HG03342 (cell line): ENCODE measurements at regions not wholly inside any gene's neighbourhood (a gene's known extent, or its start where the extent isn't known, plus 50 kb on each side); places are given as distances from the start of the nearest gene placed in this dataset.
A peak's percentile ranks its signal among the peaks of the same experiment; 100 is the strongest.
"Not testable (repeated sequence)": the region's sequence is repeated elsewhere in the genome, so short reads cannot be mapped to it uniquely, and the experiment has no call there.

Source experiments
- ATAC-seq: cut with Tn5 transposase; IDR thresholded peaks from one replicate; pipeline ENCODE4 v1.9.1; 2021; ENCODE audit warnings: mild to moderate bottlenecking, moderate library complexity; ENCODE audit not compliant: unreplicated experiment

- not testable (repeated sequence) for ATAC-seq
Measured at GRCh38 chr12:107517816-107518215, 167.8 kb upstream of the PWP1 start.

DNA sequence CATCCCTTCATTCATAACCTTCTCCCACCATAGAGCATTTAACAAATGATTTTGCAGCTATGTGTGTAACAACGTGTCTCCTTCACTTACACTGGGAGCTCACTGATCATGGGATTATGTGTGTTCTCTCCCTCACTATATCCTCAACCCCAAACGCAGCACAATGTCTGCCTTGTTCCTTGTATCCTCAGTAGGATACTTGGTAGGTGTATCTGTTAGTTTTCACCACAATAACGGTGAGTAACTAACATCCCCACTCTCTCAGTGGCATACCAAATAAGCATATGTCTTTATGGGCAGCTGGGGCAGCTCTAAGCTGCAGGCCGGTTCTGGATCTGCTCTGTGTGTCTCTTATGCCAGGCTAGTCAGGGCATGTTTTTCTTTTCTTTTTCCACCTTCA lies 166.7 kb upstream of the PWP1 start:
- ATAC-seq, result no peak

- ATAC-seq, result no peak
Measured at GRCh38 chr12:107519906-107520859, 165.4 kb upstream of the PWP1 start.

- no peak for ATAC-seq
Measured at GRCh38 chr12:107521826-107522355, 163.7 kb upstream of the PWP1 start.

GRCh38 chr12:107522692-107523477 lies 162.7 kb upstream of the PWP1 start:
- no peak for ATAC-seq

GRCh38 chr12:107523775-107524535 lies 161.6 kb upstream of the PWP1 start:
- ATAC-seq, result no peak

GRCh38 chr12:107525063-107525718 lies 160.4 kb upstream of the PWP1 start:
- ATAC-seq, result no peak

- no peak for ATAC-seq
Measured at GRCh38 chr12:107525719-107526554, 159.7 kb upstream of the PWP1 start.

DNA sequence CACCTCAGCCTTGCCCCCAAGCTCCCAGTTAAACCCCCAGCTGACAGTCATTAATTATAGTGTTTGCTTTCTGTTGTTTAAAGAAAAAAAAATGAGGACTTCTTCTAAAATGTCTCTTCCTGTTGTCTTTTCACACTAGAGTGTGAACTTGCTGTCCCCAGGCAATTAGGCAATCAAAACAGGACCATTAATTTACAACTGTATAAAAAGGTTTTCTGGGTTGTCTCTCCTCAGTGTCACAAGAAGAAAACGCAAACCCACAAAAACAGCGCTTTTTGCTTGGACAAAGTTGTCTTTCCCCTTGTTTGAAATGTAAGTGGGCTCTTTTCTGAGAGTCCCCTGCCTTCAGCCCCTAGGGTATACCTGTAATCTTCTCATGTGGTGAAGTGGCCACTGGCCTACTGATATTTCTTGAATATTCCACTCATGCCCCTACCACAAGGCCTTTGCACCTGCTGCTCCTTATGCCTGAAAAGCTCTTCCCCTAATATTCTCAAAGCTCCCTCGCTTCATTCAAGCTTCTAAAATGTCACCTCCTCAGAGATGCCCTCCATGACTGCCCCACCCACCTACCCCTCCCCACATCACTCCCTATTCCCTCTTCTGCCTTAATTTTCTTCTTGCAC lies 158.9 kb upstream of the PWP1 start:
- ATAC-seq, result no peak

DNA sequence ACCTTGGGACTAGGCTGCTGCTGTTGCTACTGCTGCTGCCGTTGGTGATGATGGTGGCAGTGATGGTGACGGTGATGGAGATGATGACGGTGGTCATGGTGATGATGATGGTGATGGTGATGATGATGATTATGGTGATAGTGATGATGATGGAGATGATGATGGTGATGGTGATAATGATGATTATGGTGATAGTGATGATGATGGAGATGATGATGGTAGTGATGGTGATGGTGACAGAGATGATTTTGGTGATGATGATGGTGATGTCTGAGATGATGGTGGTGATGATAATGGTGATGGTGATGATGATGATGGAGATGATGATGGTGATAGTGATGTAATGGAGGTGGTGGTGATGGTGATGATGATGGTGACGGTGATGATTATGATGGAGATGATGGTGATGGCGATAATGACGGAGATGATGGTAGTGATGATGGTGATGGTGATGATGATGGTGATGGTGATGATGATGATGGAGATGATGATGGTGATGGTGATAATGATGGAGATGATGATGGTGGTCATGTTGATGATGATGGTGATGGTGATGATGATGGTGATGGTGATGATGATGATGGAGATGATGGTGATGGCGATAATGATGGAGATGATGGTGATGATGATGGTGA lies 156.8 kb upstream of the PWP1 start:
- ATAC-seq, result no peak

GRCh38 chr12:107529991-107530390 lies 155.6 kb upstream of the PWP1 start:
- no peak for ATAC-seq

- no peak for ATAC-seq
Measured at GRCh38 chr12:107530701-107531100, 154.9 kb upstream of the PWP1 start.

DNA sequence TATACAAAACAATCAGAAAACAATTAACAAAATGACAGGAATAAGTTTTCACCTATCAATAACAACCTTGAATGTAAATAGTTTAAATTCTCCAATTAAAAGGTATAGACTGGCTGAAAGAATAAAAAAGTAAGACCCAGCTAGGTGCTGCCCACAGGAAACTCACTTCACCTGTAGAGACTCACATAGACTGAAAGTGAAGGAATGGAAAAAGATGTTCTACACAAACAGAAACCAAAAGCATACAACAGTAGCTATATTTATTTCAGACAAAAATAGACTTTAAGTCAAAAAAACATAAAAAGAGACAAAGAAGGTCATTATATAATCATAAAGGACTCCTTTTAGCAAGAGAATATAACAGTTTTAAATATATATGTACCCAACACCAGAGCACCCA lies 152.4 kb upstream of the PWP1 start:
- peak; percentile 93 for ATAC-seq

GRCh38 chr12:107536613-107537012 lies 149.0 kb upstream of the PWP1 start:
- no peak for ATAC-seq

DNA sequence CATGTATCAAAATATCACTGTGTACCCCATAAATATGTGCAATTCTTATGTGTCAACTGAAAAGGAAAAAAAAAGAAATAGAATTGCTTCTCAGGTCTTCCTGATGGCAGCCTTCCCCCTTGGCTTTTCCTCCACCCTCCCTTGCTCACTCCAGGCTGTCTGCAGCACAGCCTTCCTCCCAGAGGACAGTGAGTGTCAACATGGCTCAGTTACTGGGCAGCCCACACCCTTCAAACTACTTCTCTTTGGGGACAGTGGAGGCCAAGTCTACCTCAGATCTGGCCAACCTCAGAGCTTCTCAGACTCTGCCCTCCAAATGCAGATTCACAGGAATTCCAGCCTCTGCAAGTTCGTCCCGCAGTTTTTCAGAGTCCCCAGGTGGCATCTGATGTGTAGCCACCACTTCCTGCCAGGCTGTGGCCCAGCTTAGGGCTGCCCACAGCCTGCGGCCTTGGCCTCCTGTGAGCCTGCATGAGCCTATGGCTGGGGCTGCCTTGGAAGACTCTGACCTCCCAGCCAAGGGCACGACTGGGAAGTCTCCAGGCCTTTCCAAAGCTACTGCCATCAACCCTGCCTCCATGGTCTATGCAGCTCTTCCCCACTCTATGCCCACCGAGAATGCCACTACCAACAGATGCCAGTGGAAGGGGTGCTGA lies 148.0 kb upstream of the PWP1 start:
- no peak for ATAC-seq

DNA sequence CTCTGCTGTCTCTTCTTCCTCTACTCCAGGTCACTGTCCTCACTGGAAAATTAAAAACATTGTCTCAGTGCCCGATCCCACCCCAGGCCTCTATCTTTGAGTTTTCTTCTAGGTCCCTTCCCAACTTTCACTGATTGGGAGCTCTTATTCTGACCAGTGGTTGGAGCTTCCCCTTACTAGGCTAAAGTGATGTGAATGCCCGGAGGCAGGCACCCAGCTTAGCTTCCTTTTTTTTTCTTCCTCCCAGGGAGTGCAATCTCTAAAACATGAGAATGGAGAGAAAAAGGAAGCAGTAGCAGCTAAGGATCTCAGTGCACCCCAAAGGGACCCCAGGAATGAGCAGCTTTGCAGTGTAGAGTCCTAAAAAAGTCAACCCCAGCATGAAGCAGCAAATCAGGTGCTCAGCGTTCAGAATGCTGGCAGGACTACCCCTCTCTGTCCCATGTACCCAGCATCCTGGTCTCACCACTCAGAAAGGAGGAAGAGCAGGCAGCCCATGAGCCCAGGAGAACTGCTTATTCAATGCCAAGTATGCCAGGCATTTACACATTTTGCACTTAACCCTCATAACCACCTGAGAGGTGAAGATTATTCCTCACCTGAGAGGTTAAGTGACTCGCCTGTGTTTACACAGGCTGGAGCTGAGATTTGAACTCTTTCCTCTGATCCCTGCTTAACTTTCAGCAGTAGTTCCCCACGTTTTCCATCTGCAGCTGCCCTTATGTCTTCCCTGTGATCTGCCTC lies 146.2 kb upstream of the PWP1 start:
- ATAC-seq, result no peak

DNA sequence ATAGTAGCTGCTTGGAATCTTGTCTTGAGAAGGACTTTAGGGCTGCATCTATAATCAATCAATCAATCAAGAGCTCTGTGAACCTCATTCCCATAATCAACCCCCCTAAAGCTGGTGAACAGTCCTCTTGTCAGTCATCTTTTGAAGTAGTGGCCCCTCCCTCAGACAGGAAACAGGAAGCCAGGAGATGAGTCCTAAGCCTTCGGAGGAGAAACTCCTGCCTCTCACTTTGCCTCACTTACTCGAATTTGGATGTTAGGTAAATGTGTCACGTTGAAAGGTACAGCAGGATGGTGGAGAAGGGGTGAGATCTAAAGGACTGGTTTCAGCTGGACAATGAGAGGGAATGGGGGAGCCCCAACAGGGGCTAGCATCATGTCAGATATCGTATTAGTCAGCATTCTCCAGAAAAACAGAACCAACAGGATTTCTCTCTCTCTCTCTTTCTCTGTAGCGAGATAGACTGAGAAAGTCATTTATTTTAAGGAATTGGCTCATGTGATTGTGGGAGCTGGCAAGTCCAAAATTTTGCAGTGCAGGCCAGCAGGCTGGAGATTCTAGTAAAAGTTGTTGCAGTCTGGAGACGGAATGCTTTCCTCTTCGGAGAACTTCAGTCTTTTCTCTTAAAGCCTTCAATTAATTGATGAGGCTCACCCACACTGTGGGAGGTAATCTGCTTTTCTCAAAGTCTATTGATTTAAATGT lies 144.4 kb upstream of the PWP1 start:
- ATAC-seq, result no peak
